Activated naive CD8-positive, alpha-beta T cell treated with anti-CD3 and anti-CD28 coated beads, Interleukin-2, amount 50 U/mL, for 16 hours (primary cell): ENCODE measurements at regions not wholly inside any gene's neighbourhood (a gene's known extent, or its start where the extent isn't known, plus 50 kb on each side); places are given as distances from the start of the nearest gene placed in this dataset.

Source experiments
- DNase-seq: peaks from one replicate; pipeline ENCODE4 v3.0.0-alpha.2; 2020; ENCODE audit warnings: low read depth, low spot score

DNA sequence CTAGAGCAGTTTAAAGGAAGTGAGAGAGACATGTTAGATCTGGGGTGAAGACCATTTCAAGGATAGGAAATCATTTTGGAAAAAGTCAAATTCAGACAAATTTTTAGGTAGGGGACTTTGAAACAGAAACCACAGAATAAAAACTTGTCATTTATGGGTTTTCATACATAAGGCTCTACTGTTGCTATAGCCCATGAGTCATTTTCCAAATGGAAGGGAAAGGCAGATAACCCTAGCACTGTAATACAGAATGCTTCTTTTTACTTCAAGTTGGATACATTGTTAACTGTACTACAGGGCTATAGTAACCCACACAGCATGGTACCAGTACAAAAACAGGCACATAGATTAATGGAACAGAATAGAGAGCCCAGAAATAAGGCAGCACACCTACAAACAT lies 455.4 kb downstream of the EBF1 start:
- DNase-seq: no peak

DNA sequence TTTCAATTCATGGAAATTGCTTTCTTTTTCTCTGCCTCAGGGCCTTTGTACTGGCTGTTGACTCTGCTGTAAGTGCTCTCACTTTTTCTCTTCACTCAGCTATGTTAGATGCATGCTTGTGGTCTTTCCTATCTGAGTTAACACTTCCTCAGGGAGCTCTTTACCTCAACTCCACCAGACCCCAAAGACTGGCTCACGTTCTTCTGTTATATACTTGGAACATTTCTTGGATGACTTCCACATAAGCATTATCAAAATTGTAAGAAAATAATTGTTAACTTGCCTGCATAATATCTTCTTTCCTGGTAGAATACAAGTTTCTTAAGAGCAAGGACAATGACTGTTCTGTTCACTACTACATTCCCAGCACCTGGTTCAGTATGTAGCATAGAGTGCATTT lies 455.9 kb downstream of the EBF1 start:
- DNase-seq: no peak

DNA sequence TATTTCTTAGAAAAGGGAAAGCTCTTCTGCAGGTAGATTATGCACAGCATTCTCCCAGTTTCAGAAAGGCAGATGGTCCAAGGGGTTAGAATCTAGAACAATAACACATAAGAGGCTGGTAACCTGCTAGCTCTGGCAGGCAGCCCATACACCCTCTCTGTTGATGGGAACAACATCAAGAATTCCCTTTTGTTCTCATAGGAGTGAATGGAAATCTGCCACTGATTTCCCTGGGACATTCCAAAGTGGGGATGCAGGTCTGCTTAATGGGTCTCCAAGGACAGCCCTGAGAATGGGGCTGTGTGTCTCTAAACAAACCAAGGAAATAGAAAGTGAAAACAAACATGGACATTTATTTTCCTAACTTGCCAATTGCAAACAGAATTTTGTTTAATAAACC lies 456.8 kb downstream of the EBF1 start:
- DNase-seq: no peak

DNA sequence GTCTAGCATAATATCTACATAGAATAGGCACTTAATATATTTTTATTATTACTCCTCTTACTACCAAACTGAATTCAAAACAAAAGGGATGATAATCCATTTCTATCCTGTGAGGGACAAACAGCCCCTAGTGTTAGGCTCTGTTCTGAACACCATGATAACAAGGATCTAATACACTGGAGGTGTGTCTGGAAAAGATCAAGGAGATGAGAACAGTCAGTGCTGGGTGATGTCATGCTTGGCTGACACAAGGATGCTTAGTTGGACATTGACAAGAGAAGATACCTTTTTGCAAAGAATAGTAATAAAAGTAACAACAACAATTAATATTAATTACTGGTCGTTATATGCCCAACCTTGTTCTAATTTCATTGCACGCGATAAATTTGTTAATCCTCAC lies 458.7 kb downstream of the EBF1 start:
- DNase-seq: no peak

DNA sequence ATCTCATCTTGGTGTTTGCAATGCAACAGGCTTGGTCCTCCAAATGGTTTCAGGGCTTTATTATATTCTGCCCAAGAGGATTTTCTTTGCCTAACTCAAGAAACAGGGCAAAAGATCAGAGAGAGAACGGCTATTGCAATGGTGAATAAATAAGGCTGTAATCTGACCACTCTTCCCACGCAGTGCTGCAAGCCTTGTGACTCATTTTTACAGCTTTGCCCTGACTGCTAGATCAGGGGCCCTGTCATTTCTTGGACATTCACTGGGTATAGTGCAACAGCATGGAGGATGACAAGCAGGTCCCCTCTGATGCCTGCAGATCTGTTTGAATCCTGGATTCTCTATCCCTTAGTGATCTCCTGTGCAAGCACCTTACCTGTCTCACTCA lies 459.1 kb downstream of the EBF1 start:
- DNase-seq: no peak

DNA sequence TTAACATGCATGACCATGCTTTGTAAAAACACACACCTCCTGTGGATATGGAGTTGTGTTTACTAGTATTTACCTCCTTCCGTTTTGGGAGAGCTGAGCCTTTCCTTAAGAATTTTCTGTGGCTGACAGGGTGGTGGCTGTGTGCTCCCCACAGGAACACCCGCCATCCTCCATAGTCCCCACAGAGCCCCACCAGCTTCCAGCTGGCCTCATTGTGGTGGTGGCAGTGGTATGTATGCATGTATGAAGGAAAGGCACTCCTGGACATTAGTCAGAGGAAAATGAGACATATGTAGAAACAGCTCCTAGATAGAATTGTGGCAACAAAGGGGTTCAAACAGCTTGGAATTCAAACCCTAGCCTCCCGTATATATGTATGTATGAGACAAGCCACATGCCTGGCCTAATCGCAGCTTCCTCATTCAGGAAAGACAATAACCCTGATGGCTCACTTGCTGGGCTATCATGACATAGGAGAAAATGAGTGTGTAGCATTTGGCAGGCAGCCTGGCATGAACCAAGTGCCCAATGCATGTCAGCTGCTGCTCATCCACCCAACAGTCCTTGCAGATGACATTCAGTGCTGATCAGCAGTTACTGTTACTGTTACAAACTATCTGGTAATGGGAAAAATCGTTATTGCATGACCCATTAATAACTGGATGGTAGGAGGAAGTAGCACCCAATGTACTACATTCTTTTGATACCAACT lies 459.7 kb downstream of the EBF1 start:
- DNase-seq: no peak

DNA sequence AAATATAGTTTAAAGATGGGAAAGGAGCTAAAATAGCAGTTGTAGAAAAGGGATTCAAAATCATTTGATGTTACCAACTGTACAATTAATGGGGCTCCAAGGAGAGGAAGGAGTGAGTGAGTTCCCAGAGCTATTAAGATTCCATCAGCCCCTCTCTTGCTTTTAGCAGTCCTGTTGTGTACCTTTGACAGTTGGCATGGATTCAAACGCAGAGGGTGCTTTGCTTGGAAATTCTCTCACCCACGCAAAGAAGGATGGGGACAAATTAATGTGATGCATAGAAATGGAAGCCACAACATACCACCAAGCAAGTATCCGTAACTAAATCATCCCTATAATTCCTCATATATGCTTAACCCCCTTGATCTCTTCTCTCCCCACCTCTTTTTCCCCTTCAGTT lies 461.3 kb downstream of the EBF1 start:
- DNase-seq: no peak

DNA sequence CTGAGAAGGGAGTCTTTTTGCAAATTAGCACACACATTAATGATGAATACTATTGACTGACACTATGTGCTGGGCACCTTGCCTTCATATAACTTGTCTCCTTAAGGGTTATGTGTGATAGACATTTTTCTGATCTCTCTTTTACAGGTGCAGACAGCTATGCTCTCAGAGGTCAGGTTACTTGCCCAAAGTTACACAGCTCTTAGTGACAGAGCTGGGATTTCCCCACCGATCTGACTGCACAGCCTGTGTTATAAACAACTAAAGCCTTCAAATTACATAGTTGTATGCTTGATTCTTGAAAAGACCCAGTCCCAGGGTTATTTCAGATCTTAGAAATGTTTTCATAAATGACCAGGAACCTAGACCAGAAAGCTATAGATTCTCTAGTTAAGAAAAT lies 462.7 kb downstream of the EBF1 start:
- no peak for DNase-seq

DNA sequence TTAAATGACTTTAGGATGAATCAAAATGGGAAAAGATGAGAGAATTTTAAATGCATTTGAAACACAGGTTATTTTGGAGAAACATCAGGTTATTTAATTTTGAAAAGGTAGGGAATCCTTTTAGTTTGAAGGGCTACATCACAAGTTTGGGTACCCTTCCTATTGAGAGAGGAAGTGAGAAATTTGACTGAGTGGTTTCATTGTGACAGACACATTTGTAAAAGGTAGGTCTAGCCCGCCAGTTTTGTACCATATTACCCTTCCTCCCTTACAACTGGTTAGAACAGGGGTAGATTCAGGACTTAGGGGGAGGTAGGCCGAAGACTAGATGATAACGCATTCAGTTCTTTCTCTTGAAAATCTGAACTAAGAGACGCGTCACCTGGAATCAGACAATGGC lies 464.2 kb downstream of the EBF1 start:
- DNase-seq: no peak

DNA sequence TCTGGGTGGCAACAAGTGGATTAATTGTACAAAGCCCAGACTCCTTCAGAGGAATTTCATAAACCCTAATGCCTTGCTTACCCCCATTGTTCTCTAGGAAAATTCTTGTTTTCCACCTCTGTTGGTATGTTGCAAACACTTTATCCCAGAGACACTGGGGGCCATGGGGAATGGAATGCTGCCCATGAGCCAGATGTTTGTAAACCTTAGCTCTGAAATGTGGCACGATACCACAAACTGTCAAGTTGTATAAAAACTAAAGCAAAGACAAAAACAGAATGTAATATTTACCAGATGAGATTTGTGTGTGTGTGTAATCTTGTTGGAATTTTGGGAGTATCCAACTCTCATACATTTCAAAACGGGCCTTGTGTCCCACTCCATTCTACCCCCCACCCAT lies 465.0 kb downstream of the EBF1 start:
- DNase-seq: no peak

DNA sequence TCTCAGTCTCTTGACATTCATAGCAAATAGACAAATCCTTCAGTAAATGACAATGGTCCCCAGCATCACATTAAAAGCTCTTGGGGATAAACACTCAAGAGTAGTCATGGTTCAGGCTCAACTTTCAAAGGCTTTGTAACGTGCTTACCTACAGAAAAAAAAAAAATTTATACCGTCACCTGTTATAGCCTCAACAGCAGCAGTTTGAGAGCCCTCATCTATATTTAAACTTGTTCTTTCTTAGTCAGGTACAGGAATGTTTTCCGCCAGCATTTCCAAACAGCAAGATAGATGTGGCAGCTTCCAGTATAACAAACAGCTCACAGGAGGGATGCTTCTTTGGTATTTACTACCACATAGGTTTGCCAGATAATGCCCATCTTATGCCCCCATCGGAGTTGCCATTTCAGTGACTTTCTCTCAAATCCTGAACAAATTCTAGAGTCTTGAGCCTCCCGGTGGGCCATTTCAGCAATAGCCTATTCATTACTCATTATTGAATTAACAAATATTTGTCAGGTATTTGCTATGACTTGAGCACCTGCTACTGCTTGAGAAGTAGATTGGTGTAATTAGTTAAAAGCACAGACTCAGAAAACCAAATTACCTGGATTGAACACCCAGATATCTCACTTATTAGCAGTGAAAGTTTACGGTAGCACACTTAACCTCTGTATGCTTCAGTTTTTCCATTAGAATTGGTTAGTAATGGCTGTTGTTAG lies 470.0 kb downstream of the EBF1 start:
- no peak for DNase-seq

DNA sequence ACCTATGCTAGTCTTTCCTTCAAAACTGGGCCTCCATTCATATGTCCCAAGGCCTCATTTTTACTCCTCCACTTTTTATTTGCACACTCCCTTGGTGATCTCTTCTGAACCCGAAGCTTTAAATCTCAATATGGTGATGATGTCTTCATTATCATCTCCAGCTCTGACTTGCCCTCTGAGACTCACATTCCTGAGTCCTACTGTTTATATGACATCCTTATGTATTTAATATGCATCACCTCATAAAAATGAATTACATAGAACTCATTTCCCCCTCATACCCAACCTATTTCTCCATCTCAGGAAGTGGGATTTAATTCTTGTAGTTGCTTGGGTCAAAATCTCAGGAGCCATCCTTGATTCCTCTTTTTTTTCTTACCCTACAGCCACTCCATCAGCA lies 473.0 kb downstream of the EBF1 start:
- no peak for DNase-seq

DNA sequence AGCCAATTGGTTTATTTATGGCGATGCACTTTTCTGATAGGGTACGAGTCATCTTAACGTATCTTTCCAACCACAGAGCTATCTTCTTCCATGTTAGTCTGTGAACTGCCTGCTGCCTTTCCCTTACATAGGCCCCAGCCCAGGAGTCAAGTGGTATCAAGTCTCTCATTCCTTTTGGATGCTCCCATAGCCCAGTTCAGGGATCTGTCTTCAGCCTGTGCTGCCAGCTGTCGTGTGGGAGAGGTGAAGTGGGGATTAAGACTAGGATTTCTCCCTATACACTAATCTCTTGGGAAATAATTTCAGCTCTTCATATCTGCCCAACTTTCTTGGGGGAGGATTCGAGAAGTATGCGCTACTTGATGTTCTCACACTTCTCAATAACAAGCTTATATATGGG lies 475.7 kb downstream of the EBF1 start:
- DNase-seq: no peak

DNA sequence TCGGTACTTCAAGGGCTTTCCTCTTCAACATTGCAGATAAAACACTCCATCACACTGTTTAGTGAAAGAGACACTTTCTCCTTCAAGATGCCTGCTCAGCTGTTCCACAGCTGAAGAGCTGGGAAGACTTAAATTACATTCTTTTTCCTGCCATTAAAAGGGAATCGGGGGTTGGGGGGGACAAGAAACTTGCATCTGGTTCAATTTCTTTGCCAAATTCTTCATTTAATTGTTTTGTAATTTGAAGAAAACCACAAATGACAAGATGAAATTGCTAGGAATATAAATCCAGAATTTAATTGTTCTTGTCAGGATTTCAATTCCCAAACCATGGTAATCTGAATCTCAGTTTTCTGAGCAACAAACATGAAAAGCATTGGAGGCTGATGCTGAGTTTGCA lies 478.3 kb downstream of the EBF1 start:
- no peak for DNase-seq

DNA sequence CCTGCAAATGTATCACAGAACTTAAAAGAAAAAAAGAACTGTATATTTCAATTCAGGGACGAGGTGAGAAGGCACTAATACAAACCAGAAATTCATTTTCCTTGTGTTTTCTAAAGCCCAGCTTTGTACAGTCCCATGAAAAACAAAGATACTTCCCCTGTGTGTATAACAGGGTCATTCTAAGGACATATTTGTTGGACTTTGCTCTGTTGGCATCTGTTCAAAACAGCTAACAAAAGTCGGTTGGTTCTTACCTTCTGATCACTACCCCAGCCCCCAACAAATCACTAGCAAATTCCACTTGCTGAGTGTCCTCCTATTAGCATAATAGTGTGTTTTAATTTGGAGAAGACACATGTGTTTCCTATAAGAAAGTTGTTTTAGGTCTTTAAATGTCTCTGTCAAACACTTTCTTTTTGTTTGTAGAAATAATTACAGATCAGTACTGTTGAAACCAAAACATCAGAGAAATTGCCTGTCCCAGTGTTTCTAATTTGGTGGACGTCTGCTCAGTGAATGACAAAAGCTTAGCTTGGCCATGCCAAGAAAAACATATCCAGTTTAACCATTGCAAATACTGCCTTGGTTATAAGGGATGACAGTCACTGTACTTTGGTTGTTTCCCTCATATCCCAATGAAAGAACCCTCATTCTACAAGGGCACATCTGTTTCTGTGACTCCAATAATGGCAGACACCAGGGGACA lies 480.5 kb downstream of the EBF1 start:
- DNase-seq: no peak

DNA sequence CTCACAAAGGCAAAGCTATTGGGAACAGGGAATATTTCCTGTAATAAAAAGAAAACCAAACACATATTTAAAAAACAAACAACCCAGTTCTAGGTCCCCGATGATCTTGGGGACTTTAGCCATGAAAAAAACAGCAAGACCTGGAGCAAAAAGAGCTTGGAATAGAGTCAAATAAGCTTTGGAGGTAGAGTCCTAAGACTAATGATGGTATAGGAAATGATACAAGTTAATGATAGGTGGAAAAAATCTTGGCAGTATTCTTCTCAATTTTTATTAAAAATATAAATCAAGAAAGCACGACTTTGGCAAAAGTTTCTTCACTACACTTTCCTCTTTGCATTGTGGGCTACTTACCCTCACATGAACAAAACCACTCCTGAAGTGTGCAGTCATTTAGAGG lies 481.5 kb downstream of the EBF1 start:
- DNase-seq: no peak

DNA sequence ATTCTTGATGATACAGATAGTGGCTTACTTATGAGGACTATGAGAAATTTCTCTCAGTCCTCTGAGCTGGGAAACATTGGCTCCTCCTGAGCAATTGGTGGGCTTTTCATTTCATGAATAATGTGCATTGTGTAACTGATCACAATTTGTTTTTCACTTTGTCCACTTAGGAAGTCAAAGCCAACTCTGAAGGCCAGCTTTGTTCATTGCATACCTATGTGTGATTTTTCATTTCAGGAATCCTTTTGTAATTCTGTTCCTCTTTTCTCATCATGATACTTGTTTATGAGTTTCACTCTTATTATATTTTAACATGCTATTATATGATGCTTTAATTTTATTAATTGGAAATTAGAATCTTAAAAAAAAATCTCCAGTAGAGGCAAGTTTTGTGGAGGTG lies 483.0 kb downstream of the EBF1 start:
- DNase-seq: no peak

DNA sequence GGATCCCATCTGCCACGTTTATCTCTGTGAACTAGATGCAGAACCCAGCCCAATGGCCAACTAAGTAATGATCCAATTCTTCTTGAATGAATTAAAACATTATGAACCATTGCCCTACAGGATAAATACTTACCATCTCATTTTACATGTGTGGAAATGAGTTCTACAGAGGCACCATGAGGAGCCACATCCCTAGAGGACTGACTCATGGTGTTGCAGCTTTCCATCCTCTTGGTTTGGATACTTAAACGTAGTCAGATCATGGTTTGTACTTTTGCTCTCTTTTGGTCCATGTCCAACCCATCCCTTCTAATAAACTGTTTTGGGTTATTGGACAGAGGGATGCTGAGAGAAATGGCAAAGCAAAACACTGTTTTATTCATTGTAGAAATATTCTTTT lies 484.8 kb downstream of the EBF1 start:
- DNase-seq: no peak

DNA sequence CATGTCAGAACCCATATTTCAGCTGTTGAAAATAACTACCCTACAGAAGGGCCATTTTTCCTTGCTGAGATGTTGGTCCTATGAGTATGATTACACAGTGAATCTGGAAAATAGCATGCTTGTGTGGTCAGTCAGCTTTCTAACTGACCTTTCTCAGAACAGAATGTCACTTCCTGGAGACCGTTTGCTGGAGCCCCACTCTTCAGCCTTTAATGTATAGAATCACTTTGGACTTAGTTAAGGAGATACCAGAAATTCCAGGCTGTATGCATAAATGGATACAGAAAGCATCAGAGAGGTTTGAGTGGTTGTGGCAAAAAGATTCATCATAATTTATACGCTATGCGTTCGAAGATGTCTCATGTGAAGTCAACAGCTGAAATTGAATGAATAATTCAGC lies 488.1 kb downstream of the EBF1 start:
- no peak for DNase-seq

DNA sequence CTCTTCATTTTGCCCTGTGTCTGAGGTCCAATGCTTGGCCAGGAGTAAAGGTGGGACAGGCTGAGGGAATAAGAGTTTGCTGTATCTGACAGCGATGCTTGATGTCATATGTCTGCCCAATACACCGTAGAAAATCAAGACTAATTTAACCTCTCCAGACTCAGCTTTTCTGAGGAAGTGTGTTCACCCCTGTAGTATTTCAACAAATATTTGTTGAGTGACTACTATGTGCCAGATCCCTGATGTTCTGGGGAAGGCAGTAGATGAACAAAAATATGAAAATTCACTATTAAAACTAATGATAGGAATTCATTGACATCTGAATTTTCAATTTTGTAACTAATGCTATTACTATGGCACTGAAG lies 489.7 kb downstream of the EBF1 start:
- DNase-seq: no peak

DNA sequence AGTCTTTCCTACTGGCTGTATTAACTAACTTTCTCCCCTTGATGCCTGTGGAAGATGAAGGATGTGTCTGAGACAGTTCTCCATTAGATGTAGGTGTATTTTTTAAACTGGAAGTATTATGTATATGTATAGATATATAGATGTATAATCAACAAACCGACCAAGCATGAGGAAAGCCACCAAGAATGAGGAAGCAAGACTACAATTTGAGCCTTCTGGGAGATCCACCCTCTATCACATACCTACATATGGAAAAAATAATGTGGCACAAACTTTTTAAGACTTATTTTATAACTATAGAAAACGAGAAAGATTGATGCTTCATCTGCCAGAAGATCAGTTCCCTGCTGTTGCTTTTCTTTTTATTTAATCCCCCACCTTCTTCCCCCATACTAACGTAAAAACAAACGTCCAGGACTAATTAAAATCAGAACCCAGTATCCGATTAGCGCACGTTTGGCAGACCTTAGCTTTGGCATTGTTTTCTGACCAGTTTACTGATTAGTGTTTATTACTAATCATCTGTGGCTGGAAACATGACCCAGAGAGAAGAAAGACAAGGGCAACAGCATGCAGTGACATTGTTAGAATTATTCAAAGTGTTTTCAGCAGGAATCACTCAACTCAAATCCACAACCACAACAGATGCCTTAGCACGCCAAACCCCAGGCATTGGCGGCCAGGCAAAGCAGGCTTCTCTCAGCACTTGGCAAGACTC lies 490.2 kb downstream of the EBF1 start:
- no peak for DNase-seq

DNA sequence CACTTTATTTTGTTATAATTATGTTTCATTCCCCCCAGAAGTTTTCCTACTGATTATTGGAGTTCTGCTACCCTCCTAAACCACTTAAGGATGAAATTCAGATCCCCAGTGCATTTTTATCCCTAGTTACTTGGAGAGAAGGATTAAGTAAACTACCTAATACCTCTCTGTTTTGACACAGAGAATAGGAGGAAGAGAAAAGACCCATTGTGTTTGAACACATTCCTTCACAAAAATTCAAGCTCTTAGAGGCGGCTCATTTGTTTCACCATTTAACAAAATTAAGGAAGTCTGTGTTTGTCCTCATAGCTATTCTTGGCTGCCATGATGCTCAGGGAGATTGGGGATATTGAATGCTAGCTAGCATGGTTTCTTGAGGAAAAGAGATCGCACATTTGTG lies 492.6 kb downstream of the EBF1 start:
- no peak for DNase-seq

DNA sequence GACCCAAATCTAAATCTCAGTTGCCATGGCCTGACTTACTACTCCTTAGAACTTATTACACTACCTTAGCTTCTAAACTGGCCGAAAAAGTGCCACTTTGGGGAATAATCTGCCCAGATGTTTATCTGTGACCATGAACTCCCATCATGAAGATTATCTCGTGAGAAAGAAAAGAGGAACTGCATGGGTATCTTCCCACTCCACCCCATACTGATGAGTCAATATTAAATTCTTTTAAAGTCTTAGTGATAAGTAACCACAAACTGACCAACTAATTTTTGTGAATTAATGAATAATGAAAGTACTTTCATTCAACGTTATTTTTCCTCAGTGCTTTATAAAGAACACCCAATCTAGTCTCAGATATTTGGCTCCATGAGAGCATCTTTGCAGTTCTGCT lies 493.5 kb downstream of the EBF1 start:
- DNase-seq: no peak
